ENCODE measurements at regions not wholly inside any gene's neighbourhood (a gene's known extent, or its start where the extent isn't known, plus 50 kb on each side); places are given as distances from the start of the nearest gene placed in this dataset.

DNA sequence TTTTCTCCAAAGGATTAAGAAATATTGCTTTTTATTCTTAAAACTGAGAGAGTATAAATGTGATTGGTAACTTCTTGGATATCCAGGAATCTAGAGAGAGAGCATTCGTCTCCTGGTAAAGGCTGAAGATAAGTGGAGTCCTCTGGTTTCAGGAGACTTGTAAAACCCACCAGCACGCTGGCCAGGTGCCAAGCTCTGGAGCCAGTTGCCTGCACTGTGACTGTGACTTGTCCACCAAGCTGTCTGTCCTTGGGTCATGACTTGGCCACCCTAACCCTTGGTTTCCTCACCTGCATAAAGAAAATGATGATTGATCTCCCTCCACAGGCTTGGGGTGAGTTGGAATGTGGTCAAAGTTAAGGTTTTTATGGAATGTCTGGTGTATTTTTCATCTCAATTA is 185.4 kb upstream of the NCKAP5 start:
- no peak for TF ChIP-seq ZNF274 (IDR thresholded peaks at IDR 0.05; ENCODE audit: low read depth, low read length)
- TF ChIP-seq YY1 (IDR thresholded peaks at IDR 0.05; ENCODE audit: insufficient read depth, insufficient read length) = no peak
- no peak for TF ChIP-seq SUZ12 (IDR thresholded peaks at IDR 0.05; ENCODE audit: extremely low read depth, insufficient read depth, insufficient read length)
